Neutrophil (primary cell): ENCODE measurements at regions not wholly inside any gene's neighbourhood (a gene's known extent, or its start where the extent isn't known, plus 50 kb on each side); places are given as distances from the start of the nearest gene placed in this dataset.

Experiments used
- H3K27ac ChIP-seq: fragments of 200-600 bp; sonication (generic); 2 replicates; pipeline ENCODE4 v1.5.1; 2016; ENCODE audit warnings: mild to moderate bottlenecking, moderate library complexity
- H3K27me3 ChIP-seq: fragments of 200-600 bp; sonication (generic); 2 replicates; pipeline ENCODE4 v1.6.0; 2016; ENCODE audit warnings: mild to moderate bottlenecking
- H3K36me3 ChIP-seq: fragments of 200-600 bp; sonication (generic); 2 replicates; pipeline ENCODE4 v1.5.1; 2017
- H3K4me1 ChIP-seq, 2 experiments: fragments of 200-600 bp in 1 of 2; sonication (generic) in 1 of 2; 1 replicate in 1 of 2; 2 replicates in 1 of 2; pipeline versions ENCODE4 v1.5.1 to v1.6.1; 2013 to 2016; ENCODE audit warnings: low read depth in 1 of 2, low read length in 1 of 2, mild to moderate bottlenecking in 1 of 2, moderate library complexity in 1 of 2; ENCODE audit not compliant: control insufficient read depth in 1 of 2, insufficient read depth in 1 of 2
- H3K4me3 ChIP-seq, 2 experiments: fragments of 200-600 bp in 1 of 2; sonication (generic) in 1 of 2; 1 replicate in 1 of 2; 2 replicates in 1 of 2; pipeline ENCODE4 v1.5.1; 2013 to 2016; ENCODE audit warnings: low read depth in 1 of 2, low read length in 1 of 2, mild to moderate bottlenecking in 1 of 2, moderate library complexity in 1 of 2
- H3K9me3 ChIP-seq: fragments of 200-600 bp; sonication (generic); 2 replicates; pipeline ENCODE4 v1.5.1; 2016
- CTCF ChIP-seq: fragments of 200-600 bp; sonication (generic); IDR thresholded peaks from 2 replicates; pipeline ENCODE4 v1.5.1; 2016; ENCODE audit warnings: antibody characterized with exemption

DNA sequence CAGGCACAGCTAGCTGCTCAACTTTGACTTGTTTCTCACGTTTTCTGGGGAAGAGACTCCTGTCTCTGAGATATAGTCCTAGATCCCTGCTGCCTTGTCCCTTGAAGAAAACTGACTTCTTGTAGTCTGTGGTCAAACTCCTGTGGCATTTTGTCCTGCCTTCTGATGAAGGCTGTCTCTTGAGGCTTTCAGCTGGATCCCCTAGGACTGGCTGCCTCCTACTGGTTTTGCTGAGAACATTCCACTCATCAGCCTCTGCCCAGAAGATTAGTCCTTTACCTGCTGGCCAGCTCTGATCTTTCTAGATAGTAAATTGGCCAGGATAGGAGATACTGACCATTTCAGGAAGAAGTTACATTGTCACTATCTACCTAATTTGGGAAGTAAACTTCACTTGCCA is 71.9 kb upstream of the CNR1 start:
- Histone ChIP-seq H3K36me3 (no peaks in the 10 kb centered on the region), H3K4me1 (no peaks in the 10 kb centered on the region), H3K4me3 (no peak overlapping the region), H3K27me3 (no peaks in the 10 kb centered on the region), H3K27ac (no peak overlapping the region), H3K9me3 (no peaks in the 10 kb centered on the region)
- TF ChIP-seq CTCF: no peak

DNA sequence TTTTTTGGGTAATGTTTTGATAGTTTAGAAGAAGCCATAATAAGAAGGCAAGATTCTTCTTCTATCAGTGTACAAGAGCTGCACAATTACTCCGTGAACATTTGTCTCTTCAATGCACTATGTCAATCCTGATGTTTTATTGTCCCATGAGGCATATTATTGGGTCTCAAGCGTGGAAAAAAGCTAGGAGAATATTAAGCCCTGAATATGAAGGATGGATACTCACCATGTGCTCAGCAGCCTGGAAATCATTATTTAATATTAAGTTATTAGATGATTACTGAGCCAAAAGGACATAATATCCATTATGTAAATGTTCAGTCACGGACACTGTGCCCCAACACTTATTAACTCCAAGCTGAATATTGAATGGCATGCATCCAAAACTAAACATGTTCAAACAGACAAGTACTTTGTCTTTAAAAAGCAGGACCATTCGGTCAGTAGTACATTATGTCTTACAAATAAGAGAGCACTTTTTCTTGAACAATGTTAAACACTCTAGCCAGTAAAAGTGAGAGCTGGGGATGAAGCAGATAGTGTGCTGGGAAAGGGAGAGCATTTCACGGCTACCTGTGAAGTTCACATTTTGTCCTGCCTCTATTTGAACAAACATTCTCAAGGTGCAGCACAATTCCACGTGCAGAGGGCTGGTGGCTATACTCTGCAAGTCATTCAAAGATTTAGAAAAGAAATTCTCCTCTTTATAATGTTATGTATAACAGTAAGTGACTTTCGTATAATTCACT is 70.6 kb upstream of the CNR1 start:
- H3K27me3 ChIP-seq: no peaks in the 10 kb centered on the region
- no peak overlapping the region for H3K4me3 ChIP-seq
- H3K27ac ChIP-seq: no peak overlapping the region
- H3K4me1 ChIP-seq: no peaks in the 10 kb centered on the region
- no peaks in the 10 kb centered on the region for H3K36me3 ChIP-seq
- no peaks in the 10 kb centered on the region for H3K9me3 ChIP-seq
- no peak for TF ChIP-seq CTCF

DNA sequence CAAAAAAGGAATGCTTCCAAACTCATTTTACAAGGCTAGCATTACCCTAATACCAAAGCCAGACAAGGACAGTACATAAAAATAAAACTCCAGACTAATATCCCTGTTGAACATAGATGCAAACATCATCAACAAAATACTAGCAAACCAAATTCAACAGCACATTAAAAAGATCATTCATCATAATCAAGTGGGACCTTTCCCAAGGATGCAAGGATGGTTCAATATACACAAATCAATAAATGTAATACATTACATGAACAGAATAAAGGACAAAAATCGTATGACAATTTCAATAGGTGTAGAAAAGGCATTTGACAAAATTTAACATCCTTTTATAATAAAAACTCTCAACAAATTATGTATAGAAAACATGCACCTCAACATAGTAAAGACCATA is 66.6 kb upstream of the CNR1 start:
- Histone ChIP-seq H3K36me3 (no peaks in the 10 kb centered on the region), H3K9me3 (peaks cover 7% of the 10 kb centered on the region), H3K27ac (no peak overlapping the region), H3K4me1 (no peaks in the 10 kb centered on the region), H3K4me3 (no peak overlapping the region), H3K27me3 (no peaks in the 10 kb centered on the region)
- no peak for TF ChIP-seq CTCF

DNA sequence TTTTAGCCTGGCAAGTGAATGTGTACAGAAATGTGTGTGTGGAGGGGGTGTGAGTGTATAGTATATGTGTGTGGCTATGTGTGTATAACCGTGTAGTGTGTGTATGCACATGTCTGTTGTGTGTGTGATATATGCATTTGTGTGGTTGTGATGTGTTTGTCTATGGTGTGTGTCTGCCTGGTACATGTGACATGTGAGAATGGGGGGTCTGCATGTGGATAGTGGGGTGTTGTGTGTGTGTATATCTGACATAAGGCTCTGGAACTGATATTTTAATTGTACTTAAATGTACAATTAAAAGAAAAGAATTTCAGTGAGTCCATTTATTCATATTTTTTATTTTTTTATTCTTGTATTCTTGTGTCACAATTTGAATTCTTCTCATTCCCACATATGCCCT is 57.2 kb upstream of the CNR1 start:
- Histone ChIP-seq H3K27ac (no peak overlapping the region), H3K4me1 (no peaks in the 10 kb centered on the region), H3K36me3 (no peaks in the 10 kb centered on the region), H3K4me3 (no peak overlapping the region), H3K9me3 (no peaks in the 10 kb centered on the region), H3K27me3 (no peaks in the 10 kb centered on the region)
- no peak for TF ChIP-seq CTCF

GRCh38 chr6:88220493-88220892 is 54.3 kb upstream of the CNR1 start:
- no peak for TF ChIP-seq CTCF
- no peaks in the 10 kb centered on the region for H3K9me3 ChIP-seq
- H3K27me3 ChIP-seq: no peaks in the 10 kb centered on the region
- no peak overlapping the region for H3K27ac ChIP-seq
- H3K4me1 ChIP-seq: no peaks in the 10 kb centered on the region
- no peaks in the 10 kb centered on the region for H3K36me3 ChIP-seq
- H3K4me3 ChIP-seq: no peak overlapping the region
